SK-N-MC (cell line): ENCODE measurements at regions not wholly inside any gene's neighbourhood (a gene's known extent, or its start where the extent isn't known, plus 50 kb on each side); places are given as distances from the start of the nearest gene placed in this dataset.

Experiments
- EZH2 ChIP-seq: fragments of 200-600 bp; sonication (generic); IDR thresholded peaks from one replicate; pipeline ENCODE4 v1.6.1; 2017; ENCODE audit warnings: antibody characterized with exemption
- POLR2AphosphoS5 ChIP-seq: IDR thresholded peaks from 2 replicates; pipeline ENCODE4 v1.6.1; 2012; ENCODE audit warnings: mild to moderate bottlenecking, low read depth, low read length, borderline replicate concordance

DNA sequence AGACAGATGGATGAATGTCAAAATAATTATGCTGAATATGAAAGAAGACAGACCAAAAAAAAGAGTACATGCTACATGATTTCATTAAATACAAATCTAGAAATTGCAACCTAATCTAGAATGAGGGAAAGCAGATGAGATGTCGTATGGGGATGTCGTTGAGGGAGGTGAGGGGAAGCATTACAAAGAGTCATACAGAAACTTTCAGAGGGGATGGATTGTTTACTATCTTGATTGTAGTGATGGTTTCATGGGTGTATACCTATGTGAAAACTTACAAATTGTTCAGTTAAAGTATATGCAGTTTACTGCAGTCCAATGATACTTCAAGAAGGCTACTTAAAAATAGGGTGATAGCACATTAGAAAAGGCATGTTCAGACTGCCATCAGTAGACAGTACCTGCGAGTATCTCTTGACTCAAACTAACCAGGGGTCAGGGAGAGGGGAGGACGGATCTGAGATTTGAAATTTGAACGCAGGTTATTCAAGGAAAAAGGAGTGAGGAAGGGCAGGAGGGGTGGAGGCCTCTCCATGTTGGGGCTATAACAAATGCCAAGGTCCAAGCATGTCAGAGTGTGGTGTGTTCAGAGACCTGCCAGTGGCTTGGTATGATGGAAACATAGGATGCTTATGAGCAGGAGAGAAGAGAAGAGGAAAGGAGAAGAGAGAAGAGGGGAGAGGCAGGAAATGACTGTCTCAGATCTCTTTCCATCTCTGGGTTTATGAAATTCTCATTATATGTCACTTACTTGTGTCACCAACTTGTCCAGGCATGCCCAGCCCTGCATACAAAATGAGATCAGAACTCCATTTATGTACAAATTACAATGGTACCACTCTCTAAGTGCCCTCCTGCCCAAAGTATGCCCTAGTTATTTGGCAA, 257.3 kb upstream of the CXCR4 start:
- no peak for TF ChIP-seq POLR2AphosphoS5
- TF ChIP-seq EZH2, result no peak
